Activated CD4-positive, alpha-beta memory T cell treated with anti-CD3 and anti-CD28 coated beads for 36 hours (primary cell): ENCODE measurements at regions not wholly inside any gene's neighbourhood (a gene's known extent, or its start where the extent isn't known, plus 50 kb on each side); places are given as distances from the start of the nearest gene placed in this dataset.
"Not testable (repeated sequence)": the region's sequence is repeated elsewhere in the genome, so short reads cannot be mapped to it uniquely, and the experiment has no call there.

Source experiments
- CTCF ChIA-PET: fragments of 350-600 bp; sonication (Branson Sonifier 250); formaldehyde crosslinking; loops from one replicate; lab custom pipeline; 2021; ENCODE audit warnings: antibody characterized with exemption, inconsistent platforms; lab: Charles Lee
- POLR2A ChIA-PET: fragments of 350-600 bp; sonication (Branson Sonifier 250); formaldehyde crosslinking; loops from one replicate; lab custom pipeline; 2021; ENCODE audit warnings: antibody characterized with exemption; lab: Charles Lee
- DNase-seq: peaks from one replicate; pipeline ENCODE4 v3.0.0-alpha.2; 2020
- H3K27ac Mint-ChIP-seq: one replicate; pipeline ENCODE4 v1.8.0; 2021; ENCODE audit warnings: mixed read lengths
- H3K27me3 Mint-ChIP-seq: one replicate; pipeline ENCODE4 v1.8.0; 2021; ENCODE audit warnings: mixed read lengths
- H3K36me3 Mint-ChIP-seq: one replicate; pipeline ENCODE4 v1.8.0; 2021; ENCODE audit warnings: mixed read lengths
- H3K4me1 Mint-ChIP-seq: one replicate; pipeline ENCODE4 v1.8.0; 2021; ENCODE audit warnings: low read depth, mixed read lengths
- H3K4me3 Mint-ChIP-seq: one replicate; pipeline ENCODE4 v1.8.0; 2021; ENCODE audit warnings: mild to moderate bottlenecking, mixed read lengths
- H3K9me3 Mint-ChIP-seq: one replicate; pipeline ENCODE4 v1.8.0; 2021; ENCODE audit warnings: mixed read lengths
- intact Hi-C: fragments of 100-400 bp; cut with micrococcal nuclease; formaldehyde crosslinking; loops from one replicate; pipeline ENCODE4 v1.15.1; 2023

GRCh38 chr1:144065299-144066060 is 93.7 kb upstream of the FAM72C start:
- intact Hi-C loops, H3K4me1 Mint-ChIP-seq, H3K4me3 Mint-ChIP-seq, CTCF ChIA-PET, POLR2A ChIA-PET, H3K27ac Mint-ChIP-seq, DNase-seq, H3K36me3 Mint-ChIP-seq, H3K27me3 Mint-ChIP-seq, H3K9me3 Mint-ChIP-seq: not testable (repeated sequence)

GRCh38 chr1:144049365-144049764 is 77.6 kb upstream of the FAM72C start:
- H3K27me3 Mint-ChIP-seq, H3K9me3 Mint-ChIP-seq, H3K27ac Mint-ChIP-seq, intact Hi-C loops, DNase-seq, H3K36me3 Mint-ChIP-seq, POLR2A ChIA-PET, H3K4me3 Mint-ChIP-seq, CTCF ChIA-PET, H3K4me1 Mint-ChIP-seq: not testable (repeated sequence)

GRCh38 chr1:144046645-144047044 is 74.9 kb upstream of the FAM72C start:
- H3K4me1 Mint-ChIP-seq, H3K9me3 Mint-ChIP-seq, H3K4me3 Mint-ChIP-seq, H3K27me3 Mint-ChIP-seq, CTCF ChIA-PET, H3K36me3 Mint-ChIP-seq, DNase-seq, intact Hi-C loops, H3K27ac Mint-ChIP-seq, POLR2A ChIA-PET: not testable (repeated sequence)

GRCh38 chr1:144045751-144046546 is 74.2 kb upstream of the FAM72C start:
- DNase-seq, H3K27me3 Mint-ChIP-seq, H3K9me3 Mint-ChIP-seq, H3K4me3 Mint-ChIP-seq, intact Hi-C loops, CTCF ChIA-PET, H3K4me1 Mint-ChIP-seq, H3K36me3 Mint-ChIP-seq, POLR2A ChIA-PET, H3K27ac Mint-ChIP-seq: not testable (repeated sequence)

GRCh38 chr1:144042251-144042650 is 70.5 kb upstream of the FAM72C start:
- intact Hi-C loops, H3K4me1 Mint-ChIP-seq, DNase-seq, CTCF ChIA-PET, H3K27me3 Mint-ChIP-seq, H3K9me3 Mint-ChIP-seq, POLR2A ChIA-PET, H3K4me3 Mint-ChIP-seq, H3K36me3 Mint-ChIP-seq, H3K27ac Mint-ChIP-seq: not testable (repeated sequence)

- intact Hi-C loops, H3K9me3 Mint-ChIP-seq, POLR2A ChIA-PET, H3K4me3 Mint-ChIP-seq, CTCF ChIA-PET, H3K36me3 Mint-ChIP-seq, DNase-seq, H3K4me1 Mint-ChIP-seq, H3K27ac Mint-ChIP-seq, H3K27me3 Mint-ChIP-seq: not testable (repeated sequence)
These were observed 68.5 kb upstream of the FAM72C start for GRCh38 chr1:144040293-144040692.

- H3K36me3 Mint-ChIP-seq, intact Hi-C loops, POLR2A ChIA-PET, H3K4me1 Mint-ChIP-seq, CTCF ChIA-PET, H3K27ac Mint-ChIP-seq, H3K9me3 Mint-ChIP-seq, H3K27me3 Mint-ChIP-seq, H3K4me3 Mint-ChIP-seq, DNase-seq: not testable (repeated sequence)
These were observed 62.3 kb upstream of the FAM72C start for GRCh38 chr1:144034045-144034444.

- POLR2A ChIA-PET, H3K4me1 Mint-ChIP-seq, DNase-seq, H3K27ac Mint-ChIP-seq, CTCF ChIA-PET, H3K27me3 Mint-ChIP-seq, H3K36me3 Mint-ChIP-seq, H3K9me3 Mint-ChIP-seq, H3K4me3 Mint-ChIP-seq, intact Hi-C loops: not testable (repeated sequence)
These were observed 59.8 kb upstream of the FAM72C start for GRCh38 chr1:144031550-144031949.

- POLR2A ChIA-PET, H3K36me3 Mint-ChIP-seq, H3K27me3 Mint-ChIP-seq, H3K4me3 Mint-ChIP-seq, H3K27ac Mint-ChIP-seq, H3K9me3 Mint-ChIP-seq, H3K4me1 Mint-ChIP-seq, intact Hi-C loops, DNase-seq, CTCF ChIA-PET: not testable (repeated sequence)
These were observed 54.2 kb upstream of the FAM72C start for GRCh38 chr1:144026022-144026421.

- DNase-seq, H3K36me3 Mint-ChIP-seq, H3K4me1 Mint-ChIP-seq, H3K4me3 Mint-ChIP-seq, CTCF ChIA-PET, H3K27ac Mint-ChIP-seq, POLR2A ChIA-PET, intact Hi-C loops, H3K9me3 Mint-ChIP-seq, H3K27me3 Mint-ChIP-seq: not testable (repeated sequence)
These were observed 50.1 kb upstream of the FAM72C start for GRCh38 chr1:144021690-144022384.
